IMR-90 (cell line): ENCODE measurements at regions not wholly inside any gene's neighbourhood (a gene's known extent, or its start where the extent isn't known, plus 50 kb on each side); places are given as distances from the start of the nearest gene placed in this dataset.

Experiments
- ATAC-seq: fragments of 200-7000 bp; cut with Tn5 transposase; 2 replicates; pipeline ENCODE4 v1.9.1; 2020; ENCODE audit warnings: low read depth, mild to moderate bottlenecking, moderate library complexity
- BruUV-seq: library from RNA; stranded (reverse); fragments of 400-500 nt; replicated peaks from 2 replicates; lab custom pipeline; 2021; lab: Mats Ljungman, UMichigan
- CTCF ChIA-PET: fragments of 300-600 bp; formaldehyde crosslinking; extraction: SDS; loops from one replicate; lab custom pipeline; 2021; ENCODE audit warnings: antibody characterized with exemption; lab: Yijun Ruan, JAX
- POLR2A ChIA-PET: fragments of 300-600 bp; sonication (Branson Sonifier 250); formaldehyde crosslinking; loops from one replicate; lab custom pipeline; 2022; ENCODE audit warnings: antibody characterized with exemption; ENCODE audit not compliant: unreplicated experiment; lab: Charles Lee
- DNase-seq: peaks from one replicate; pipeline ENCODE4 v3.0.0; 2013
- H2AFZ ChIP-seq: replicated peaks from 2 replicates; pipeline ENCODE3; 2013; ENCODE audit warnings: low read length, mild to moderate bottlenecking; ENCODE audit not compliant: poor library complexity
- H2AK5ac ChIP-seq: 2 replicates; pipeline ENCODE4 v1.6.1; 2013; ENCODE audit warnings: low read depth, low read length, inconsistent platforms
- H2AK9ac ChIP-seq: replicated peaks from 2 replicates; pipeline ENCODE3; 2013; ENCODE audit warnings: mild to moderate bottlenecking, low read depth, low read length, moderate library complexity; ENCODE audit not compliant: poor library complexity
- H2BK120ac ChIP-seq: 2 replicates; pipeline ENCODE4 v1.6.1; 2013; ENCODE audit warnings: low read depth, low read length, inconsistent platforms
- H2BK15ac ChIP-seq: 3 replicates; pipeline ENCODE4 v1.6.1; 2013; ENCODE audit warnings: low read depth, low read length, inconsistent platforms
- H2BK20ac ChIP-seq: 2 replicates; pipeline ENCODE4 v1.6.1; 2013; ENCODE audit warnings: low read depth, mild to moderate bottlenecking, inconsistent platforms, low read length, moderate library complexity
- H2BK5ac ChIP-seq: 2 replicates; pipeline ENCODE4 v1.6.1; 2013; ENCODE audit warnings: mild to moderate bottlenecking, low read depth, low read length, inconsistent platforms; ENCODE audit not compliant: poor library complexity, severe bottlenecking
- H3K14ac ChIP-seq: replicated peaks from 2 replicates; pipeline ENCODE4 v1.6.1; 2013; ENCODE audit warnings: low read depth, low read length, inconsistent platforms
- H3K18ac ChIP-seq: 2 replicates; pipeline ENCODE4 v1.6.1; 2013; ENCODE audit warnings: low read depth, low read length, control low read depth
- H3K23ac ChIP-seq: 2 replicates; pipeline ENCODE4 v1.6.1; 2013; ENCODE audit warnings: low read depth, low read length, inconsistent platforms
- H3K27ac ChIP-seq: 2 replicates; pipeline ENCODE4 v1.5.1; 2013; ENCODE audit warnings: mild to moderate bottlenecking, control low read depth, low read length; ENCODE audit not compliant: insufficient read depth
- H3K27me3 ChIP-seq: 2 replicates; pipeline ENCODE4 v1.6.1; 2013; ENCODE audit warnings: low read length; ENCODE audit not compliant: control insufficient read depth, insufficient read depth
- H3K36me3 ChIP-seq: 2 replicates; pipeline ENCODE4 v1.6.1; 2013; ENCODE audit warnings: low read length, mixed read lengths; ENCODE audit not compliant: control insufficient read depth, insufficient read depth
- H3K4ac ChIP-seq: 2 replicates; pipeline ENCODE4 v1.6.1; 2013; ENCODE audit warnings: low read depth, low read length, inconsistent platforms
- H3K4me1 ChIP-seq: 2 replicates; pipeline ENCODE4 v1.6.1; 2013; ENCODE audit warnings: low read length, mixed read lengths; ENCODE audit not compliant: control insufficient read depth, insufficient read depth
- H3K4me2 ChIP-seq: 2 replicates; pipeline ENCODE4 v1.6.1; 2013; ENCODE audit warnings: low read depth, mild to moderate bottlenecking, control low read depth, low read length, moderate library complexity
- H3K4me3 ChIP-seq: 2 replicates; pipeline ENCODE4 v1.5.1; 2013; ENCODE audit warnings: low read depth, mild to moderate bottlenecking, control low read depth, low read length, moderate library complexity; ENCODE audit not compliant: insufficient read depth
- H3K56ac ChIP-seq: 2 replicates; pipeline ENCODE4 v1.6.1; 2013; ENCODE audit warnings: low read length, inconsistent platforms; ENCODE audit not compliant: insufficient read depth; ENCODE audit errors: extremely low read depth
- H3K79me1 ChIP-seq, 2 experiments: 2 replicates each; pipeline ENCODE4 v1.6.1; 2013; ENCODE audit warnings: low read length in 2 of 2, inconsistent platforms in 1 of 2, low read depth in 1 of 2
- H3K9ac ChIP-seq: 2 replicates; pipeline ENCODE4 v1.6.1; 2013; ENCODE audit warnings: low read depth, low read length, control low read depth
- H3K9me1 ChIP-seq: 2 replicates; pipeline ENCODE4 v1.6.1; 2013; ENCODE audit warnings: low read length, inconsistent platforms; ENCODE audit not compliant: insufficient read depth
- H3K9me3 ChIP-seq: 2 replicates; pipeline ENCODE4 v1.6.1; 2013; ENCODE audit warnings: low read length; ENCODE audit not compliant: control insufficient read depth, insufficient read depth
- H4K20me1 ChIP-seq: 2 replicates; pipeline ENCODE4 v1.6.1; 2013; ENCODE audit warnings: low read length, inconsistent platforms; ENCODE audit not compliant: insufficient read depth
- H4K5ac ChIP-seq: 2 replicates; pipeline ENCODE4 v1.6.1; 2013; ENCODE audit warnings: mild to moderate bottlenecking, low read depth, low read length, control low read depth
- H4K8ac ChIP-seq, 2 experiments: 2 replicates each; pipeline ENCODE4 v1.6.1; 2013; ENCODE audit warnings: low read depth in 2 of 2, low read length in 2 of 2, control low read depth in 1 of 2, inconsistent platforms in 1 of 2
- H4K91ac ChIP-seq: 2 replicates; pipeline ENCODE4 v1.6.1; 2013; ENCODE audit warnings: low read depth, low read length, inconsistent platforms; ENCODE audit not compliant: insufficient read depth
- CEBPB ChIP-seq: IDR thresholded peaks from 2 replicates; pipeline ENCODE4 v1.6.1; 2012; ENCODE audit warnings: low read depth, low read length, improper control_type of control experiment
- CTCF ChIP-seq: conservative IDR thresholded peaks from 2 replicates; pipeline ENCODE4 v1.5.1; 2012; ENCODE audit warnings: mild to moderate bottlenecking, low read depth, low read length, improper control_type of control experiment
- ELK1 ChIP-seq: fragments of 150-350 bp; IDR thresholded peaks from 2 replicates; pipeline ENCODE4 v1.6.1; 2016; ENCODE audit warnings: low read depth, mild to moderate bottlenecking, low read length, moderate library complexity, borderline replicate concordance
- FOS ChIP-seq: fragments of 150-350 bp; IDR thresholded peaks from 2 replicates; pipeline ENCODE4 v1.6.1; 2016; ENCODE audit warnings: low read depth, low read length
- MAFK ChIP-seq: IDR thresholded peaks from 2 replicates; pipeline ENCODE4 v1.6.1; 2012; ENCODE audit warnings: low read depth, low read length, improper control_type of control experiment
- MAZ ChIP-seq: IDR thresholded peaks from 2 replicates; pipeline ENCODE4 v1.6.1; 2012; ENCODE audit warnings: low read depth, mild to moderate bottlenecking, low read length, improper control_type of control experiment, moderate library complexity, borderline replicate concordance
- NFE2L2 ChIP-seq: fragments of 150-350 bp; IDR thresholded peaks from 2 replicates; pipeline ENCODE4 v1.6.1; 2016; ENCODE audit warnings: low read depth, mild to moderate bottlenecking, low read length
- SMC3 ChIP-seq: fragments of 150-350 bp; IDR thresholded peaks from 2 replicates; pipeline ENCODE4 v1.6.1; 2016; ENCODE audit warnings: low read depth, mild to moderate bottlenecking, antibody characterized with exemption, low read length, moderate library complexity
- WGBS, 2 experiments: methylation state at CpG; one replicate each; pipeline versions ENCODE4 v1.1.5 to v1.1.7; 2013; ENCODE audit warnings: missing lambda C conversion rate in 2 of 2; ENCODE audit not compliant: insufficient read length in 1 of 2; ENCODE audit errors: extremely low coverage in 2 of 2; 5-methylcytosine and 5-hydroxymethylcytosine counted together
- dilution Hi-C: fragments of 300-500 bp; cut with HindIII; formaldehyde crosslinking; loops from one replicate; pipeline ENCODE4 v1.14.3; 2018; ENCODE audit warnings: low sequenced_read_pairs; ENCODE audit not compliant: unreplicated experiment
- in situ Hi-C: fragments of 300-500 bp; cut with MboI; formaldehyde crosslinking; loops from 3 replicates; pipeline ENCODE4 v1.14.3; 2019; ENCODE audit warnings: low sequenced_read_pairs, inconsistent platforms, mixed read lengths
- intact Hi-C: fragments of 100-400 bp; cut with micrococcal nuclease; formaldehyde crosslinking; loops from 2 replicates; pipeline ENCODE4 v1.10.0; 2022

GRCh38 chr3:170766823-170767575 is 103.0 kb downstream of the RPL22L1 start:
- peak overlapping the region; percentile 59 for H2BK5ac ChIP-seq
- no peak overlapping the region for H3K4me3 ChIP-seq
- peaks cover 26% of the 10 kb centered on the region for H3K4me1 ChIP-seq
- H3K14ac ChIP-seq = peak overlapping the region; percentile 35
- DNase-seq (no peak), ATAC-seq (no peak)
- in situ Hi-C loops = no loop called here
- H3K27ac ChIP-seq = peak overlapping the region; percentile 64; the same call in 1 of the 2 replicates
- peak overlapping the region; percentile 55 for H2AK9ac ChIP-seq
- H3K56ac ChIP-seq = peak overlapping the region; percentile 13; the same call in 1 of the 2 replicates
- H2BK120ac ChIP-seq = peak overlapping the region; percentile 89
- H4K91ac ChIP-seq = peak overlapping the region; percentile 96
- dilution Hi-C loops = no loop called here
- peak overlapping the region; percentile 85 for H2AK5ac ChIP-seq
- peak overlapping the region; percentile 69; the same call in 2 of the 3 replicates for H2BK15ac ChIP-seq
- peak overlapping the region; percentile 74 for H3K23ac ChIP-seq
- intact Hi-C loops = loop anchor here (5.0 kb wide), 1 partner anchor 35 kb away; no protein-coding TSS in a partner anchor
- H3K9me3 ChIP-seq = no peaks in the 10 kb centered on the region
- no peaks in the 10 kb centered on the region for H3K36me3 ChIP-seq
- whole genome bisulfite sequencing, 2 experiments = 90% methylated on average over 3 of the region's 4 CpGs; no CpG with 5 or more reads in 1 of the 2 experiments
- H4K8ac ChIP-seq = peak overlapping the region; percentile 16 to 86; a peak in 3 of 4 replicates
- no peaks in the 10 kb centered on the region for H3K27me3 ChIP-seq
- H2AFZ ChIP-seq = peak overlapping the region; percentile 12
- H3K4ac ChIP-seq = peak overlapping the region; percentile 92
- H2BK20ac ChIP-seq = peak overlapping the region; percentile 94
- H3K9ac ChIP-seq = no peak overlapping the region
- no TSS peak for BruUV-seq
- no peak for TF ChIP-seq CEBPB
- TF ChIP-seq CTCF = no peak
- no peak for TF ChIP-seq SMC3
- no peak for TF ChIP-seq MAFK
- no peak for TF ChIP-seq NFE2L2
- TF ChIP-seq FOS = no peak
- no peak for TF ChIP-seq MAZ
- no peak for TF ChIP-seq ELK1
- H3K79me1 ChIP-seq = peaks cover 0 to 4% of the 10 kb centered on the region in 2 experiments; a peak in 1 of 4 replicates
- H3K18ac ChIP-seq = peak overlapping the region; percentile 95
- peak overlapping the region; percentile 94 for H4K5ac ChIP-seq
- H3K9me1 ChIP-seq = peaks cover 30% of the 10 kb centered on the region
- ChIA-PET POLR2A (no interaction called here), CTCF (interaction anchor here (0.6 to 1.4 kb wide), 2 partner anchors 42 to 278 kb away, joined by 3 to 4 read pairs; no protein-coding TSS in a partner anchor)
- no peaks in the 10 kb centered on the region for H4K20me1 ChIP-seq
- H3K4me2 ChIP-seq = no peak overlapping the region
